Activated CD4-positive, CD25-positive, alpha-beta regulatory T cell treated with anti-CD3 and anti-CD28 coated beads, Interleukin-2, amount 50 U/mL, for 72 hours (primary cell): ENCODE measurements at regions not wholly inside any gene's neighbourhood (a gene's known extent, or its start where the extent isn't known, plus 50 kb on each side); places are given as distances from the start of the nearest gene placed in this dataset.

Experiments used
- DNase-seq: peaks from one replicate; pipeline ENCODE4 v3.0.0; 2021

GRCh38 chr9:88767504-88767790 lies 223.8 kb upstream of the S1PR3 start:
- DNase-seq: no peak

- no peak for DNase-seq
These were observed 218.7 kb upstream of the S1PR3 start for GRCh38 chr9:88772575-88772974.

GRCh38 chr9:88773126-88773525 lies 218.1 kb upstream of the S1PR3 start:
- DNase-seq: no peak

GRCh38 chr9:88773627-88774244 lies 217.5 kb upstream of the S1PR3 start:
- DNase-seq: no peak

GRCh38 chr9:88775037-88775471 lies 216.2 kb upstream of the S1PR3 start:
- DNase-seq: no peak

- DNase-seq: no peak
These were observed 215.7 kb upstream of the S1PR3 start for GRCh38 chr9:88775559-88775958.

GRCh38 chr9:88775966-88776365 lies 215.3 kb upstream of the S1PR3 start:
- DNase-seq: no peak

GRCh38 chr9:88776717-88777497 lies 214.4 kb upstream of the S1PR3 start:
- DNase-seq: no peak

- DNase-seq: no peak
These were observed 213.6 kb upstream of the S1PR3 start for GRCh38 chr9:88777498-88778312.

- no peak for DNase-seq
These were observed 209.5 kb upstream of the S1PR3 start for GRCh38 chr9:88781628-88782391.

- DNase-seq: no peak
These were observed 208.1 kb upstream of the S1PR3 start for GRCh38 chr9:88782931-88783710.

GRCh38 chr9:88783711-88784083 lies 207.6 kb upstream of the S1PR3 start:
- DNase-seq: no peak

- DNase-seq: no peak
These were observed 206.3 kb upstream of the S1PR3 start for GRCh38 chr9:88784960-88785359.

- DNase-seq: no peak
These were observed 204.8 kb upstream of the S1PR3 start for GRCh38 chr9:88786291-88787079.

GRCh38 chr9:88789785-88790184 lies 201.5 kb upstream of the S1PR3 start:
- DNase-seq: no peak

GRCh38 chr9:88791105-88791805 lies 200.0 kb upstream of the S1PR3 start:
- DNase-seq: no peak

- DNase-seq: no peak
These were observed 198.8 kb upstream of the S1PR3 start for GRCh38 chr9:88792502-88792901.

GRCh38 chr9:88794100-88794499 lies 197.2 kb upstream of the S1PR3 start:
- no peak for DNase-seq

GRCh38 chr9:88796947-88797346 lies 194.3 kb upstream of the S1PR3 start:
- no peak for DNase-seq

- DNase-seq: no peak
These were observed 192.8 kb upstream of the S1PR3 start for GRCh38 chr9:88798476-88798875.
